HG03571 (cell line): ENCODE measurements at regions not wholly inside any gene's neighbourhood (a gene's known extent, or its start where the extent isn't known, plus 50 kb on each side); places are given as distances from the start of the nearest gene placed in this dataset.
"Not testable (repeated sequence)": the region's sequence is repeated elsewhere in the genome, so short reads cannot be mapped to it uniquely, and the experiment has no call there.

Experiments used
- ATAC-seq: cut with Tn5 transposase; IDR thresholded peaks from one replicate; pipeline ENCODE4 v1.9.1; 2021; ENCODE audit not compliant: unreplicated experiment

- no peak for ATAC-seq
Observed at GRCh38 chr16:17944345-17944744, 392.2 kb downstream of the NPIPA8 start.

GRCh38 chr16:17942067-17942466, 394.5 kb downstream of the NPIPA8 start:
- ATAC-seq, result no peak

DNA sequence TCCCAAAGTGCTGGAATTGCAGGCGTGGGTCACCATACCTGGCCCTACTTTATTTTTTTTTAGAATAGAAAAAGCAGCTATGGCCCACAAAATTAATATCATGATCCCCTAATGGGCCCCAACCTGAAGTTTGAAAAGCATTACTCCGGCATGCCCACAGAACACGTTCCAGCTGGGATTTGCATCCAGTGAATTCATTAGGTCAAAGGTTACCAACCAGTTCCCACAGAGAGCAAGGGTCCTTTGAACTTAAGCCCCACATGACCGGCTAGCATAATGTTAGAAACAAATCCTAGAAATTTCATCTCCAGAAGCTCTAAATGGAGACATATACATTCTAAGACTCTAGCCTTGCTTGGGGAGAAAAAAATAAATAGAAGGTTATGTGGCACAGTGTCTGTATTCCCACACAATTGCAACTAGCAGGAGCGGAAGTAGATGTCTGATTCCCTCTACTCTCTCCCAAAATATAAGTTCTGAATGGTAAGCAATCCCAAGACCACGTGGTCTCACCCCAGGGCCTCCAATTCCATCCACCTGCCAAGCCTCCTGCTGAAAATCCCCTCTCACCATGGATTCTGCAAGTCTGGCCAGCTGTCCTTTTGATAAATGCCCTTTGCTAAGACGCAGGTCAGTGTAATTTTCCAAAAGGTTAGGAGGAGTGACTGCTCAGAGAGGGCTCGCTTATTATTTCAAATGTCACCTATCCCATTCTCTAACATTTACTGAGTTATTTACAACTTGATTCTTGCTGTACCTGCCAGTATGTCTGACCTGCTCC, 395.8 kb downstream of the NPIPA8 start:
- no peak for ATAC-seq

- no peak for ATAC-seq
Observed at GRCh38 chr16:17939723-17940122, 396.8 kb downstream of the NPIPA8 start.

- ATAC-seq, result no peak
Observed at GRCh38 chr16:17939122-17939536, 397.4 kb downstream of the NPIPA8 start.

- no peak for ATAC-seq
Observed at GRCh38 chr16:17938546-17938945, 398.0 kb downstream of the NPIPA8 start.

DNA sequence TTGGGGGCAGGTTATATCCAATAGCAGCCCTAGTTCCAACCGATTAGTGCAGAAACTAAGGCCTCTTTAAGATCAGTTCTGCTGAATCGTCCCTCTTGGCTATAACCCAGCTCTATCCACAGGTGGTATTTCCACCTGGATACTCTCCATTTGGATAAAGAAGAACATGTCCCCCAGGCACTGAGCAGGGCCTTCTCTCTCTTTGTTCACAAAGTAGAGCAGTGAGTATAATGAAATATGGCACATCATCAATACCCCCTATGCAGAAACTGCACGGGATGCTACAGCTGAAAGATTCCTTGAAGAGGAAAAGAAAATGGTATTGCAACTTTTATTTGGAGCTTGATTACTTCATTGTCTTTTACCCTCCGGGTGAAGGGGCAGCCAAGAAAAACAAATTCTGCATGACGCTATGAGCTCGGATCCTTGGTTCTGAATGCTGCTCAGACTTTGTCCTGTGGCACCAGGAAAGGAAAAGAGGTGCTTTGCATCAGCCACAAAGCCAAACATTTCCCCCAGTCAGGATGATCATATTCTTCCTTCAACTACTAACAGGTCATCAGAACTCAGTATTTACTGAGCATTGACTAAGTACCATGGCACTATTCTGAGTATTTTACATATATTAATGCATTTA, 399.7 kb downstream of the NPIPA8 start:
- no peak for ATAC-seq

- no peak for ATAC-seq
Observed at GRCh38 chr16:17930280-17930679, 406.3 kb downstream of the NPIPA8 start.

DNA sequence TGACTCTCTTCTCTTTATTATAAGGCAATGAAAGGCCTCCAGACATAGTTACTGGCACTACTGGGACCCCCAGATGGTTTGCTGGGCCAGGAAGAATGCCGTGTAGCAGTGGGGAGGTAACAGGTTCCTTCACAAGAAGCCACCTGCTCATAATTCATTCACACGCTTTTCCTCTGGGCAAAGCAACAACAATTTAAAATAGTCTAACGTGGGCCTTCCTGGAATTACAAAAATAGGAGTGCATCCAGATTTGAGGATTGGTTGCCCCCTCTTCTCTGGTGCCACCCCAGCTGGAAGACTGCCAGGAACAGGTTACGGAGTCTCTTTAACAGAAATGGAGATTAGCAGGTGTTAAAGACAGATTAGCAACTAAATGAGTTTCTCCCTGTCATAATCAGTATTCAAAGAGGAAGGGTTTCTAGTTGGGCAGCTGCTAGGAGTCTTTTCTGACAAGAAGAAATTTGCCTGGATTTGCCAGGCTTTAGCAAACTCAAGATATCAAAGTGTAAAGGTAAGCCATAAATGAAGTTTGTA, 409.6 kb downstream of the NPIPA8 start:
- no peak for ATAC-seq

GRCh38 chr16:17926461-17926860, 410.1 kb downstream of the NPIPA8 start:
- no peak for ATAC-seq

DNA sequence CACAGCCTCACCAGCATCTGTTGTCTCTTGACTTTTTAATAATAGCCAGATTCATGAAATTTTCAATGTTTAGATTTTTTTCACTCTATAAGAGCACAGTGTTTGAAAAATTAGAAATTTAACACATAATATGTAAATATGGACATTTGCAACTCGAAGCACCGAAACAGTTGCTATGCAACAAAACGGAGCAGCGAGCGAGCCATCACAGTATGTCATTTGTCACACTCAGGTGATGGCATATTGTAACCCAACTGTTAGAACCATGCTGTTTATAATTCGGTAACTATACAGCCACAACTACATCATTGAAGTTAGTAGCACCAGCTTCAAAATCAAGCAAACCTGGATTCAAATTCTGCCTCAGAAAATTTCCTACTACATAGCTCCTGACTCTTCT, 410.8 kb downstream of the NPIPA8 start:
- no peak for ATAC-seq

DNA sequence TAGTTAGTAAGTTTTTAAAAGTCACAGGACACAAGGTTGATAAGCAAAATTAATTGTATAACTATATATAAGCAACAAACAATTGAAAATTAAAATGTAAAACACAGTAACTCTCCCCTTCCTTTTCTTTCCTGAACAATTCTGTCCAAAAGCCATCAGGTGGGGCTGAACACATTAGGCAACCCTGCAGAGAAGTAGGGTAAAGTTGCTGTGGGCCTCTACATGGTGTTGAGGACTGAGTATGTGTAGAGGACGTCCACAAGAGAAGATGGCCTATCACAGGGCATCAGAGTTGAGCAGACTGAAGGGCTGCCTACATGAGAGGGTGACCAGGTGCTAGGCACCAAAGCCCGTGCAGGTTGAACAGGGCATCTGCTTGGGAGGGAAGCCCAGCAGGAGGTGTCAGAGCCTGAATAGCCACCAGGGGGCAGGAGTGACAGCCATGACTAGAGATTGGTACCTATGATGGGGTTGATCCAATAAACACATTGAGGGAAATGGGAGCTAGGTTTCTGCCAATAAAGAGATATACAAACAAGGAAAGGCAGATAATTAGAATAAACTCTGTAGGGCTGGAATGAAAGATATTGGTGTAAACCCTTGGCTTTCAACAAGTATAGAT, 415.1 kb downstream of the NPIPA8 start:
- ATAC-seq, result no peak

DNA sequence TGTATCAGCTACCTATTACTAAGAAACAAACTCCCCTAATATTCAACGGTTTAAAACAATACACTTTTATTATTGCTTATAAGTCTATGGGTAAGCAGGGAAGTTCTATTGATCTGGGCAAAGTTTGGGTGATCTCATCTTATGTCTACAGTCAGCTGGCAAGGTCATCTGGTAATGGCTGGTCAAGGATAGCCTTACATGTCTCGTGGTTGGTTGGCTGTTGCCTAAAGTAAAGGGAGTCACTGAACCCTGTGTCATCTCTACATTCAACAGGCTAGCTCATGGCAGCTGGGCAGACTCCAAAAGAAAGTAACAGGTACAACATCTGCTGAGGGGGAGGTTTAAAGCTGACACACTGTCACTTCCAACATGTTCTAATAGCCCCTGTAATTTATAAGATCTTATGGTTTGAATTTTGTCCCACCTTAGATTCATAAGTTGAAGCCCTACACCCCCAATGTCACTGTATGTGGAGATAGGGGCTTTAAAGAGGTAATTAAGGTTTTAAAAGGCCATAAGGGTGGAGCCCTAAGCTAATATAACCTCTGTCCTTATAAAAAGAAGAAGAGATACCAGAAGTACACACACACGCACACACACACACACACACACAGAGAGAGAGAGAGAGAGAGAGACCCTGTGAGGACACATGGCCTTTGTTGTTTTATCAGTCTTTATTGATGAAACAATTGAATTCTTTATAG, 419.1 kb downstream of the NPIPA8 start:
- ATAC-seq, result no peak

GRCh38 chr16:17915791-17916190, 420.7 kb downstream of the NPIPA8 start:
- no peak for ATAC-seq

- ATAC-seq, result no peak
Observed at GRCh38 chr16:17914168-17914567, 422.4 kb downstream of the NPIPA8 start.

DNA sequence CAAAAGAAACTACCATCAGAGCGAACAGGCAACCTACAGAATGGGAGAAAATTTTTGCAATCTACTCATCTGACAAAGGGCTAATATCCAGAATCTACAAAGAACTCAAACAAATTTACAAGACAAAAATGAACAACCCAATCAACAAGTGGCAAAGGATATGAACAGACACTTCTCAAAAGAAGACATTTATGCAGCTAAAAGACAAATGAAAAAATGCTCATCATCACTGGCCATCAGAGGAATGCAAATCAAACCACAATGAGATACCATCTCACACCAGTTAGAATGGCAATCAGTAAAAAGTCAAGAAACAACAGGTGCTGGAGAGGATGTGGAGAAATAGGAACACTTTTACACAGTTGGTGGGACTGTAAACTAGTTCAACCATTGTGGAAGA, 425.0 kb downstream of the NPIPA8 start:
- not testable (repeated sequence) for ATAC-seq

GRCh38 chr16:17906626-17907025, 429.9 kb downstream of the NPIPA8 start:
- ATAC-seq, result not testable (repeated sequence)

DNA sequence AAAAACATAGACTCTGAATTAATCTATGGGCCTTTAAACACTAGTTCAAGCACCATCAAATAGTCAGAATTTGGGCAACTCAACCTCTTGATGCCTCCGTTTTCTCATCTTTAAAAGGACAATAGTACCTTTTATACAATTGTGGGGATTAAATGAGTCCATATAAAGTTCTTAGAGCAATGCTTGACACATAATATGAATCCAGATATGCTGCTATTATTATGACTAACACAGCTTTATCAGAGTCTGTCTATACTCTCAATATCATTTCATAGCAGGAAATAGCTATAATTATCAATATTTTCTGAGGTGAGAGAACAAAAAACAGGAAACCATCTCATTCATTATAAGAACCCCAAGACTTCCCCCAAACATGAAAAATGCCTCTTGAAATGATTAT, 430.5 kb upstream of the XYLT1 start:
- ATAC-seq, result no peak

DNA sequence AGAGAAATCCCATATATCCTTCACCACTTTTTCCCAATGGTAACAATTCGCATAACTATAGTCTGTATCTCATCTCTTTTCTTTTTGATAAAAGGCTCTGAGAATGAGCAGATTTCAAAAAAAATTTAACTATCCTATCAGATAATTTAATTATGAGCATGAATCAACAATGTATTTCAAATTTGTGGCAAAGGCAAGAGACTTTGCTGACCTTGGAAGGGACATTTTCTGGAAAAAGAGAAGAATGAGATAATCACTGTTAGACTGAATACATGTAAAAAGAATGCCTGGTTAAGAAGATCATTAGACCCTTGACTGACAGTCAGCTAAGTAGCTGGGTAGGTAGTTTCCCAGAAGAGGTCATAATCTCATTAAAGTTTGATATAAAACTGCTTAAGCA, 428.4 kb upstream of the XYLT1 start:
- no peak for ATAC-seq

DNA sequence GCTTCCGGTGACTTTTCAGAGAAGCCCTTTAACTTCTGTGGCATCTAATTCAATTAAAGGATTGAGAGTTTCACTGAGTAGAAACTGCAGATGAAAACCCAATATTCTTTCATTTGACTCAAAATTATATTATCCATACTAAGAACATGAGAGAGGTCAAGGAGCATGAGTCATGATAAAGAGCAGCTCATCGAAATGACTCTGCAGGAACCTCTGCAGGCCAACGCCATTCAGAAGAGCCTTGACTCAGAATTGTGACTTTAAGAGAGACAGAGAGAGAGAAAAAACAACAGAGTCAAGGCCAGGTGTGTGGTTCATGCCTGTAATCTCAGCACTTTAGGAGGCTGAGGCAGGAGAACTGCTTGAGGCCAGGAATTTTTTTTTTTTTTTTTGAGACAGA, 417.2 kb upstream of the XYLT1 start:
- no peak for ATAC-seq

DNA sequence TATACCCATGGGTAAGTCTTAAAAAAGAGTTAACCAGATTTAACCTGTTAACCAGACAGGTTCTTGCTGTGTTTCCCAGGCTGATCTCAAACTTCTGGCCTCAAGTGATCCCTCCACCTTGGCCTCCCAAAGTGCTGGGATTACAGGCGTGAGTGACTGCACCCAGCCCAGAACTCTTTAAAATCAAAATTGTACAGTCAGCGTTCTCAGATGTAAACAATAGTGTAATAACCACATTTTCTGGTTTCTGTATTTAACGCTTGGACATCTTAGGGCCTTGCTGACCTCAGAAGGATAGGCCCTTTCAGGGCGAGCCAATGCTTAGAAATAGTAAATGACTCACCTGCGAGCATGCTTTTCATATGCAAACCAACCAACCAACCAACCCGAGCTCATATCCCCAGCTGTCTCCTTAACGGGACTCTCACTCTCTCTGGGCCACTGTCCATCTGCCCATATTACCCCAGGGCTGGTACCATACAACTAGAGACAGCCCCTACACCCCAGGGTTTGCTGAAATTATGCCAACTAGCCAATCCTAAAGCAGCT, 415.0 kb upstream of the XYLT1 start:
- no peak for ATAC-seq
